IMR-90 (cell line): ENCODE measurements at regions not wholly inside any gene's neighbourhood (a gene's known extent, or its start where the extent isn't known, plus 50 kb on each side); places are given as distances from the start of the nearest gene placed in this dataset.

Experiments
- ATAC-seq: fragments of 200-7000 bp; cut with Tn5 transposase; 2 replicates; pipeline ENCODE4 v1.9.1; 2020; ENCODE audit warnings: low read depth, mild to moderate bottlenecking, moderate library complexity
- BruUV-seq: library from RNA; stranded (reverse); fragments of 400-500 nt; replicated peaks from 2 replicates; lab custom pipeline; 2021; lab: Mats Ljungman, UMichigan
- CTCF ChIA-PET: fragments of 300-600 bp; formaldehyde crosslinking; extraction: SDS; loops from one replicate; lab custom pipeline; 2021; ENCODE audit warnings: antibody characterized with exemption; lab: Yijun Ruan, JAX
- POLR2A ChIA-PET: fragments of 300-600 bp; sonication (Branson Sonifier 250); formaldehyde crosslinking; loops from one replicate; lab custom pipeline; 2022; ENCODE audit warnings: antibody characterized with exemption; ENCODE audit not compliant: unreplicated experiment; lab: Charles Lee
- DNase-seq: peaks from one replicate; pipeline ENCODE4 v3.0.0; 2013
- H2AFZ ChIP-seq: replicated peaks from 2 replicates; pipeline ENCODE3; 2013; ENCODE audit warnings: low read length, mild to moderate bottlenecking; ENCODE audit not compliant: poor library complexity
- H2AK5ac ChIP-seq: 2 replicates; pipeline ENCODE4 v1.6.1; 2013; ENCODE audit warnings: low read depth, low read length, inconsistent platforms
- H2AK9ac ChIP-seq: replicated peaks from 2 replicates; pipeline ENCODE3; 2013; ENCODE audit warnings: mild to moderate bottlenecking, low read depth, low read length, moderate library complexity; ENCODE audit not compliant: poor library complexity
- H2BK120ac ChIP-seq: 2 replicates; pipeline ENCODE4 v1.6.1; 2013; ENCODE audit warnings: low read depth, low read length, inconsistent platforms
- H2BK15ac ChIP-seq: 3 replicates; pipeline ENCODE4 v1.6.1; 2013; ENCODE audit warnings: low read depth, low read length, inconsistent platforms
- H2BK20ac ChIP-seq: 2 replicates; pipeline ENCODE4 v1.6.1; 2013; ENCODE audit warnings: low read depth, mild to moderate bottlenecking, inconsistent platforms, low read length, moderate library complexity
- H2BK5ac ChIP-seq: 2 replicates; pipeline ENCODE4 v1.6.1; 2013; ENCODE audit warnings: mild to moderate bottlenecking, low read depth, low read length, inconsistent platforms; ENCODE audit not compliant: poor library complexity, severe bottlenecking
- H3K14ac ChIP-seq: replicated peaks from 2 replicates; pipeline ENCODE4 v1.6.1; 2013; ENCODE audit warnings: low read depth, low read length, inconsistent platforms
- H3K18ac ChIP-seq: 2 replicates; pipeline ENCODE4 v1.6.1; 2013; ENCODE audit warnings: low read depth, low read length, control low read depth
- H3K23ac ChIP-seq: 2 replicates; pipeline ENCODE4 v1.6.1; 2013; ENCODE audit warnings: low read depth, low read length, inconsistent platforms
- H3K27ac ChIP-seq: 2 replicates; pipeline ENCODE4 v1.5.1; 2013; ENCODE audit warnings: mild to moderate bottlenecking, control low read depth, low read length; ENCODE audit not compliant: insufficient read depth
- H3K27me3 ChIP-seq: 2 replicates; pipeline ENCODE4 v1.6.1; 2013; ENCODE audit warnings: low read length; ENCODE audit not compliant: control insufficient read depth, insufficient read depth
- H3K36me3 ChIP-seq: 2 replicates; pipeline ENCODE4 v1.6.1; 2013; ENCODE audit warnings: low read length, mixed read lengths; ENCODE audit not compliant: control insufficient read depth, insufficient read depth
- H3K4ac ChIP-seq: 2 replicates; pipeline ENCODE4 v1.6.1; 2013; ENCODE audit warnings: low read depth, low read length, inconsistent platforms
- H3K4me1 ChIP-seq: 2 replicates; pipeline ENCODE4 v1.6.1; 2013; ENCODE audit warnings: low read length, mixed read lengths; ENCODE audit not compliant: control insufficient read depth, insufficient read depth
- H3K4me2 ChIP-seq: 2 replicates; pipeline ENCODE4 v1.6.1; 2013; ENCODE audit warnings: low read depth, mild to moderate bottlenecking, control low read depth, low read length, moderate library complexity
- H3K4me3 ChIP-seq: 2 replicates; pipeline ENCODE4 v1.5.1; 2013; ENCODE audit warnings: low read depth, mild to moderate bottlenecking, control low read depth, low read length, moderate library complexity; ENCODE audit not compliant: insufficient read depth
- H3K56ac ChIP-seq: 2 replicates; pipeline ENCODE4 v1.6.1; 2013; ENCODE audit warnings: low read length, inconsistent platforms; ENCODE audit not compliant: insufficient read depth; ENCODE audit errors: extremely low read depth
- H3K79me1 ChIP-seq, 2 experiments: 2 replicates each; pipeline ENCODE4 v1.6.1; 2013; ENCODE audit warnings: low read length in 2 of 2, inconsistent platforms in 1 of 2, low read depth in 1 of 2
- H3K9ac ChIP-seq: 2 replicates; pipeline ENCODE4 v1.6.1; 2013; ENCODE audit warnings: low read depth, low read length, control low read depth
- H3K9me1 ChIP-seq: 2 replicates; pipeline ENCODE4 v1.6.1; 2013; ENCODE audit warnings: low read length, inconsistent platforms; ENCODE audit not compliant: insufficient read depth
- H3K9me3 ChIP-seq: 2 replicates; pipeline ENCODE4 v1.6.1; 2013; ENCODE audit warnings: low read length; ENCODE audit not compliant: control insufficient read depth, insufficient read depth
- H4K20me1 ChIP-seq: 2 replicates; pipeline ENCODE4 v1.6.1; 2013; ENCODE audit warnings: low read length, inconsistent platforms; ENCODE audit not compliant: insufficient read depth
- H4K5ac ChIP-seq: 2 replicates; pipeline ENCODE4 v1.6.1; 2013; ENCODE audit warnings: mild to moderate bottlenecking, low read depth, low read length, control low read depth
- H4K8ac ChIP-seq, 2 experiments: 2 replicates each; pipeline ENCODE4 v1.6.1; 2013; ENCODE audit warnings: low read depth in 2 of 2, low read length in 2 of 2, control low read depth in 1 of 2, inconsistent platforms in 1 of 2
- H4K91ac ChIP-seq: 2 replicates; pipeline ENCODE4 v1.6.1; 2013; ENCODE audit warnings: low read depth, low read length, inconsistent platforms; ENCODE audit not compliant: insufficient read depth
- BHLHE40 ChIP-seq: fragments of 150-350 bp; IDR thresholded peaks from 2 replicates; pipeline ENCODE4 v1.6.1; 2016; ENCODE audit warnings: mild to moderate bottlenecking, low read depth, low read length
- CEBPB ChIP-seq: IDR thresholded peaks from 2 replicates; pipeline ENCODE4 v1.6.1; 2012; ENCODE audit warnings: low read depth, low read length, improper control_type of control experiment
- CHD1 ChIP-seq: IDR thresholded peaks from 2 replicates; pipeline ENCODE4 v1.6.1; 2012; ENCODE audit warnings: low read depth, low read length, improper control_type of control experiment
- ELK1 ChIP-seq: fragments of 150-350 bp; IDR thresholded peaks from 2 replicates; pipeline ENCODE4 v1.6.1; 2016; ENCODE audit warnings: low read depth, mild to moderate bottlenecking, low read length, moderate library complexity, borderline replicate concordance
- FOS ChIP-seq: fragments of 150-350 bp; IDR thresholded peaks from 2 replicates; pipeline ENCODE4 v1.6.1; 2016; ENCODE audit warnings: low read depth, low read length
- MAFK ChIP-seq: IDR thresholded peaks from 2 replicates; pipeline ENCODE4 v1.6.1; 2012; ENCODE audit warnings: low read depth, low read length, improper control_type of control experiment
- MAZ ChIP-seq: IDR thresholded peaks from 2 replicates; pipeline ENCODE4 v1.6.1; 2012; ENCODE audit warnings: low read depth, mild to moderate bottlenecking, low read length, improper control_type of control experiment, moderate library complexity, borderline replicate concordance
- MXI1 ChIP-seq: IDR thresholded peaks from 2 replicates; pipeline ENCODE4 v1.6.1; 2012; ENCODE audit warnings: low read depth, mild to moderate bottlenecking, low read length, moderate library complexity, borderline replicate concordance
- NFE2L2 ChIP-seq: fragments of 150-350 bp; IDR thresholded peaks from 2 replicates; pipeline ENCODE4 v1.6.1; 2016; ENCODE audit warnings: low read depth, mild to moderate bottlenecking, low read length
- POLR2A ChIP-seq: IDR thresholded peaks from 2 replicates; pipeline ENCODE4 v1.6.1; 2012; ENCODE audit warnings: mild to moderate bottlenecking, low read depth, low read length
- RAD21 ChIP-seq: IDR thresholded peaks from 2 replicates; pipeline ENCODE4 v1.6.1; 2012; ENCODE audit warnings: low read length, improper control_type of control experiment
- RCOR1 ChIP-seq: IDR thresholded peaks from 2 replicates; pipeline ENCODE4 v1.6.1; 2012; ENCODE audit warnings: mild to moderate bottlenecking, low read length, improper control_type of control experiment; ENCODE audit not compliant: insufficient replicate concordance
- RFX5 ChIP-seq: IDR thresholded peaks from 2 replicates; pipeline ENCODE4 v1.8.0; 2012; ENCODE audit warnings: low read depth, mild to moderate bottlenecking, low read length, moderate library complexity
- SMC3 ChIP-seq: fragments of 150-350 bp; IDR thresholded peaks from 2 replicates; pipeline ENCODE4 v1.6.1; 2016; ENCODE audit warnings: low read depth, mild to moderate bottlenecking, antibody characterized with exemption, low read length, moderate library complexity
- WGBS, 2 experiments: methylation state at CpG; one replicate each; pipeline versions ENCODE4 v1.1.5 to v1.1.7; 2013; ENCODE audit warnings: missing lambda C conversion rate in 2 of 2; ENCODE audit not compliant: insufficient read length in 1 of 2; ENCODE audit errors: extremely low coverage in 2 of 2; 5-methylcytosine and 5-hydroxymethylcytosine counted together
- dilution Hi-C: fragments of 300-500 bp; cut with HindIII; formaldehyde crosslinking; loops from one replicate; pipeline ENCODE4 v1.14.3; 2018; ENCODE audit warnings: low sequenced_read_pairs; ENCODE audit not compliant: unreplicated experiment
- in situ Hi-C: fragments of 300-500 bp; cut with MboI; formaldehyde crosslinking; loops from 3 replicates; pipeline ENCODE4 v1.14.3; 2019; ENCODE audit warnings: low sequenced_read_pairs, inconsistent platforms, mixed read lengths
- intact Hi-C: fragments of 100-400 bp; cut with micrococcal nuclease; formaldehyde crosslinking; loops from 2 replicates; pipeline ENCODE4 v1.10.0; 2022
- TF ChIP-seq, protein P1 (sequence below): conservative IDR thresholded peaks from 2 replicates; pipeline ENCODE4 v1.5.1; 2012; ENCODE audit warnings: mild to moderate bottlenecking, low read depth, low read length, improper control_type of control experiment
- TF ChIP-seq, protein P2 (sequence below): fragments of 150-350 bp; IDR thresholded peaks from 2 replicates; pipeline ENCODE4 v1.6.1; 2017; ENCODE audit warnings: mild to moderate bottlenecking, antibody characterized with exemption, low read length, low read depth

DNA sequence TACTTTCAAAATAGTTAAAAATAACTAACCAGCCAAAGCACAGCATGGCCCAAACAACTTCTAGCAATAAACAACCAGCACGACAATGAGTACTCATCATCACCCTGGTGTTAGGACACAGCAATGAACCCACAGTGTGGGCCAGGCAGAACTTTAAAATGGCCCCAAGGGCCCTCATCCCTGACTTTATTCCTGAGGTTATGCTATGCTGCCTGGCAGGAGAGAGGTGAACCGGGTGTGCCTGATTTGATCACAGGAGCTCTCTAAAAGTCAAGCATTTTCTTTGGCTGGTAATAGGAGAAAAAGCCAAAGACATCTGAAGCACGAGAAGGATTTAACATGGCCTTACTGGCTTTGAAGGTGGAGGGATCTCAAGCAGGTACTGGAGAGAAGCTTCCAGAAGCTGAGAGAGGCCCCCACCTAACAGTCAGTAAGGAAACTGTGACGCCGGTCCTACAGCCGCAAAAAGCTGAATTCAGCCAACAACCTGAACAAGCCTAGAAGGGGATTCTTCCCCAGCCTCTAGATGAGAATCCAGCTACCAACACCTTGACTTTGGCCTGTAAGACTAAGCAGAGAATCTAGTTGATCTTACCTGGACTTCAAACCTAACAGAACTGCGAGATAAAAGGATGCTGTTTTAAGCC is 115.4 kb downstream of the DDX1 start:
- Histone ChIP-seq H3K9me1 (no peaks in the 10 kb centered on the region), H4K91ac (no peak overlapping the region), H3K9ac (no peak overlapping the region), H2BK5ac (no peak overlapping the region), H3K4me2 (no peak overlapping the region), H3K14ac (no peak overlapping the region), H3K27me3 (no peaks in the 10 kb centered on the region), H2AK5ac (no peak overlapping the region), H3K4ac (no peak overlapping the region), H2BK15ac (no peak overlapping the region), H2BK20ac (no peak overlapping the region), H3K23ac (no peak overlapping the region), H2AK9ac (no peak overlapping the region), H3K18ac (no peak overlapping the region), H3K36me3 (no peaks in the 10 kb centered on the region), H3K27ac (no peak overlapping the region), H3K4me3 (no peak overlapping the region), H4K20me1 (no peaks in the 10 kb centered on the region), H3K4me1 (no peaks in the 10 kb centered on the region), H2AFZ (no peak overlapping the region), H3K9me3 (peaks cover 8% of the 10 kb centered on the region), H4K5ac (no peak overlapping the region), H2BK120ac (no peak overlapping the region), H3K79me1 (no peaks in the 10 kb centered on the region), H4K8ac (no peak overlapping the region), H3K56ac (no peak overlapping the region)
- dilution Hi-C loops (no loop called here), intact Hi-C loops (no loop called here), in situ Hi-C loops (no loop called here)
- ChIA-PET CTCF (no interaction called here), POLR2A (no interaction called here)
- TF ChIP-seq RCOR1 = no peak
- no peak for TF ChIP-seq FOS
- TF ChIP-seq SMC3 = no peak
- TF ChIP-seq CEBPB = no peak
- TF ChIP-seq RAD21 = no peak
- TF ChIP-seq NFE2L2 = no peak
- no peak for TF ChIP-seq CHD1
- TF ChIP-seq BHLHE40 = no peak
- TF ChIP-seq, protein P1, sequence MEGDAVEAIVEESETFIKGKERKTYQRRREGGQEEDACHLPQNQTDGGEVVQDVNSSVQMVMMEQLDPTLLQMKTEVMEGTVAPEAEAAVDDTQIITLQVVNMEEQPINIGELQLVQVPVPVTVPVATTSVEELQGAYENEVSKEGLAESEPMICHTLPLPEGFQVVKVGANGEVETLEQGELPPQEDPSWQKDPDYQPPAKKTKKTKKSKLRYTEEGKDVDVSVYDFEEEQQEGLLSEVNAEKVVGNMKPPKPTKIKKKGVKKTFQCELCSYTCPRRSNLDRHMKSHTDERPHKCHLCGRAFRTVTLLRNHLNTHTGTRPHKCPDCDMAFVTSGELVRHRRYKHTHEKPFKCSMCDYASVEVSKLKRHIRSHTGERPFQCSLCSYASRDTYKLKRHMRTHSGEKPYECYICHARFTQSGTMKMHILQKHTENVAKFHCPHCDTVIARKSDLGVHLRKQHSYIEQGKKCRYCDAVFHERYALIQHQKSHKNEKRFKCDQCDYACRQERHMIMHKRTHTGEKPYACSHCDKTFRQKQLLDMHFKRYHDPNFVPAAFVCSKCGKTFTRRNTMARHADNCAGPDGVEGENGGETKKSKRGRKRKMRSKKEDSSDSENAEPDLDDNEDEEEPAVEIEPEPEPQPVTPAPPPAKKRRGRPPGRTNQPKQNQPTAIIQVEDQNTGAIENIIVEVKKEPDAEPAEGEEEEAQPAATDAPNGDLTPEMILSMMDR = no peak
- no peak for TF ChIP-seq MAZ
- TF ChIP-seq, protein P2, sequence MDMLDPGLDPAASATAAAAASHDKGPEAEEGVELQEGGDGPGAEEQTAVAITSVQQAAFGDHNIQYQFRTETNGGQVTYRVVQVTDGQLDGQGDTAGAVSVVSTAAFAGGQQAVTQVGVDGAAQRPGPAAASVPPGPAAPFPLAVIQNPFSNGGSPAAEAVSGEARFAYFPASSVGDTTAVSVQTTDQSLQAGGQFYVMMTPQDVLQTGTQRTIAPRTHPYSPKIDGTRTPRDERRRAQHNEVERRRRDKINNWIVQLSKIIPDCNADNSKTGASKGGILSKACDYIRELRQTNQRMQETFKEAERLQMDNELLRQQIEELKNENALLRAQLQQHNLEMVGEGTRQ = no peak
- no peak for TF ChIP-seq MAFK
- TF ChIP-seq POLR2A = no peak
- TF ChIP-seq ELK1 = no peak
- no peak for TF ChIP-seq RFX5
- no peak for TF ChIP-seq MXI1
- DNase-seq (no peak), ATAC-seq (no peak)
- WGBS, 2 experiments = 63% methylated on average over 1 of the region's 7 CpGs; no CpG with 5 or more reads in 1 of the 2 experiments
- BruUV-seq = no TSS peak
